Mesendoderm (in vitro differentiated cells): ENCODE measurements at regions not wholly inside any gene's neighbourhood (a gene's known extent, or its start where the extent isn't known, plus 50 kb on each side); places are given as distances from the start of the nearest gene placed in this dataset.

Experiments used
- DNase-seq: peaks from one replicate; pipeline ENCODE4 v3.0.0; 2013
- H2AK5ac ChIP-seq: 2 replicates; pipeline ENCODE4 v1.6.1; 2013; ENCODE audit warnings: low read length, inconsistent platforms
- H2BK120ac ChIP-seq: 2 replicates; pipeline ENCODE4 v1.6.1; 2013; ENCODE audit warnings: low read depth, mild to moderate bottlenecking, low read length, moderate library complexity, mixed read lengths
- H2BK15ac ChIP-seq: replicated peaks from 2 replicates; pipeline ENCODE4 v1.6.1; 2013; ENCODE audit warnings: low read depth, mild to moderate bottlenecking, moderate library complexity
- H2BK5ac ChIP-seq: 2 replicates; pipeline ENCODE4 v1.6.1; 2013; ENCODE audit warnings: low read length, inconsistent platforms
- H3K18ac ChIP-seq: 2 replicates; pipeline ENCODE4 v1.6.1; 2013; ENCODE audit warnings: mild to moderate bottlenecking, low read length, mixed read lengths
- H3K23ac ChIP-seq: one replicate; pipeline ENCODE4 v1.6.1; 2013; ENCODE audit warnings: low read length
- H3K27ac ChIP-seq: 2 replicates; pipeline ENCODE4 v1.5.1; 2013; ENCODE audit warnings: low read depth, mild to moderate bottlenecking, inconsistent platforms, low read length, moderate library complexity
- H3K27me3 ChIP-seq: 2 replicates; pipeline ENCODE4 v1.6.1; 2013; ENCODE audit warnings: low read length, control low read depth, mild to moderate bottlenecking, inconsistent platforms; ENCODE audit not compliant: insufficient read depth, poor library complexity
- H3K36me3 ChIP-seq: 2 replicates; pipeline ENCODE4 v1.6.1; 2013; ENCODE audit warnings: low read length, inconsistent platforms; ENCODE audit not compliant: control insufficient read depth, insufficient read depth
- H3K4ac ChIP-seq: one replicate; pipeline ENCODE4 v1.6.1; 2013; ENCODE audit warnings: low read depth, mild to moderate bottlenecking, low read length, moderate library complexity
- H3K4me1 ChIP-seq: 2 replicates; pipeline ENCODE4 v1.6.1; 2013; ENCODE audit warnings: low read depth, low read length, inconsistent platforms; ENCODE audit not compliant: control insufficient read depth
- H3K4me2 ChIP-seq: 2 replicates; pipeline ENCODE4 v1.6.1; 2013; ENCODE audit warnings: low read length
- H3K4me3 ChIP-seq: 2 replicates; pipeline ENCODE4 v1.5.1; 2013; ENCODE audit warnings: mild to moderate bottlenecking, low read length
- H3K56ac ChIP-seq: one replicate; pipeline ENCODE4 v1.6.1; 2013; ENCODE audit warnings: low read length
- H3K79me1 ChIP-seq: 2 replicates; pipeline ENCODE4 v1.6.1; 2013; ENCODE audit warnings: low read length, inconsistent platforms
- H3K79me2 ChIP-seq: 2 replicates; pipeline ENCODE4 v1.6.1; 2013; ENCODE audit warnings: mild to moderate bottlenecking, low read length; ENCODE audit not compliant: control insufficient read depth, insufficient read depth
- H3K9ac ChIP-seq: 2 replicates; pipeline ENCODE4 v1.6.1; 2013; ENCODE audit warnings: low read length, inconsistent platforms
- H4K5ac ChIP-seq: one replicate; pipeline ENCODE4 v1.6.1; 2013; ENCODE audit warnings: low read length
- H4K8ac ChIP-seq: one replicate; pipeline ENCODE4 v1.6.1; 2013; ENCODE audit warnings: low read depth, mild to moderate bottlenecking, control low read depth, low read length, moderate library complexity
- WGBS: extraction: QIAGEN DNeasy Blood & Tissue Kit; methylation state at CpG from one replicate; pipeline ENCODE4 v1.1.7; 2013; ENCODE audit warnings: low lambda C conversion rate, missing lambda C conversion rate; ENCODE audit not compliant: insufficient coverage; ENCODE audit errors: extremely low coverage; 5-methylcytosine and 5-hydroxymethylcytosine counted together

GRCh38 chr5:29001666-29002065 lies 1963.3 kb upstream of the CDH9 start:
- no peak overlapping the region for H2BK15ac ChIP-seq
- H4K8ac ChIP-seq = no peak overlapping the region
- H3K4me1 ChIP-seq = peaks cover 3% of the 10 kb centered on the region
- H3K27ac ChIP-seq = no peak overlapping the region
- peak; percentile 83 for DNase-seq
- H4K5ac ChIP-seq = no peak overlapping the region
- H3K23ac ChIP-seq = no peak overlapping the region
- no peaks in the 10 kb centered on the region for H3K27me3 ChIP-seq
- H3K4ac ChIP-seq = no peak overlapping the region
- H3K79me2 ChIP-seq = no peaks in the 10 kb centered on the region
- no peak overlapping the region for H3K4me3 ChIP-seq
- H3K4me2 ChIP-seq = no peak overlapping the region
- no peak overlapping the region for H2BK5ac ChIP-seq
- no CpG with 5 or more reads among the region's 3 CpGs for WGBS
- H2AK5ac ChIP-seq = peak overlapping the region; percentile 12
- no peak overlapping the region for H3K18ac ChIP-seq
- H3K9ac ChIP-seq = no peak overlapping the region
- H3K36me3 ChIP-seq = no peaks in the 10 kb centered on the region
- H3K56ac ChIP-seq = no peak overlapping the region
- no peaks in the 10 kb centered on the region for H3K79me1 ChIP-seq
- H2BK120ac ChIP-seq = peak overlapping the region; percentile 28

GRCh38 chr5:28984639-28985038 lies 1946.3 kb upstream of the CDH9 start:
- no peaks in the 10 kb centered on the region for H3K36me3 ChIP-seq

GRCh38 chr5:28975508-28975907 lies 1937.1 kb upstream of the CDH9 start:
- Histone ChIP-seq H2BK120ac (no peak overlapping the region), H3K4me1 (no peaks in the 10 kb centered on the region), H4K5ac (no peak overlapping the region), H3K27me3 (no peaks in the 10 kb centered on the region), H3K23ac (no peak overlapping the region), H3K56ac (no peak overlapping the region), H3K79me1 (no peaks in the 10 kb centered on the region), H3K27ac (no peak overlapping the region), H2AK5ac (no peak overlapping the region), H3K79me2 (no peaks in the 10 kb centered on the region), H4K8ac (no peak overlapping the region), H3K36me3 (no peaks in the 10 kb centered on the region), H3K4me2 (no peak overlapping the region), H3K4ac (no peak overlapping the region), H2BK5ac (no peak overlapping the region), H3K9ac (no peak overlapping the region), H2BK15ac (no peak overlapping the region), H3K18ac (no peak overlapping the region), H3K4me3 (no peak overlapping the region)
- WGBS = no CpG with 5 or more reads among the region's 2 CpGs
- DNase-seq = no peak

More at GRCh38 chr5:28984639-28985038, 1946.3 kb upstream of the CDH9 start:
- Histone ChIP-seq H4K8ac (no peak overlapping the region), H3K18ac (no peak overlapping the region), H4K5ac (no peak overlapping the region), H3K4me3 (no peak overlapping the region), H3K79me1 (no peaks in the 10 kb centered on the region), H2BK120ac (no peak overlapping the region), H2BK15ac (no peak overlapping the region), H3K79me2 (no peaks in the 10 kb centered on the region), H3K4me1 (no peaks in the 10 kb centered on the region), H3K27me3 (no peaks in the 10 kb centered on the region), H3K27ac (no peak overlapping the region), H3K4me2 (no peak overlapping the region), H3K23ac (no peak overlapping the region), H3K56ac (no peak overlapping the region), H3K9ac (no peak overlapping the region), H2AK5ac (no peak overlapping the region), H2BK5ac (no peak overlapping the region), H3K4ac (no peak overlapping the region)
- no CpG with 5 or more reads among the region's 2 CpGs for WGBS
- DNase-seq = no peak

- WGBS = no CpG with 5 or more reads among the region's 3 CpGs
- Histone ChIP-seq H3K4me1 (no peaks in the 10 kb centered on the region), H2BK15ac (no peak overlapping the region), H3K18ac (no peak overlapping the region), H3K27me3 (no peaks in the 10 kb centered on the region), H4K8ac (no peak overlapping the region), H3K4me3 (no peak overlapping the region), H3K4me2 (no peak overlapping the region), H2BK120ac (no peak overlapping the region), H2AK5ac (no peak overlapping the region), H2BK5ac (no peak overlapping the region), H4K5ac (no peak overlapping the region), H3K4ac (no peak overlapping the region), H3K9ac (no peak overlapping the region), H3K27ac (no peak overlapping the region), H3K79me2 (no peaks in the 10 kb centered on the region), H3K23ac (no peak overlapping the region), H3K79me1 (no peaks in the 10 kb centered on the region), H3K36me3 (no peaks in the 10 kb centered on the region), H3K56ac (no peak overlapping the region)
- peak; percentile 16 for DNase-seq
Measured at GRCh38 chr5:28967848-28968247, 1929.5 kb upstream of the CDH9 start.

- Histone ChIP-seq H3K9ac (no peak overlapping the region), H4K5ac (no peak overlapping the region), H2AK5ac (no peak overlapping the region), H3K4me2 (no peak overlapping the region), H2BK15ac (no peak overlapping the region), H3K56ac (no peak overlapping the region), H3K27ac (no peak overlapping the region), H3K79me2 (no peaks in the 10 kb centered on the region), H3K4me3 (no peak overlapping the region), H3K18ac (no peak overlapping the region), H4K8ac (no peak overlapping the region), H3K36me3 (no peaks in the 10 kb centered on the region), H3K27me3 (no peaks in the 10 kb centered on the region), H2BK5ac (no peak overlapping the region), H3K4me1 (no peaks in the 10 kb centered on the region), H3K79me1 (no peaks in the 10 kb centered on the region), H3K4ac (no peak overlapping the region), H2BK120ac (no peak overlapping the region), H3K23ac (no peak overlapping the region)
- no peak for DNase-seq
Measured at GRCh38 chr5:28961816-28962215, 1923.4 kb upstream of the CDH9 start.

GRCh38 chr5:28958581-28958980 lies 1920.2 kb upstream of the CDH9 start:
- H3K9ac ChIP-seq = no peak overlapping the region
- H3K23ac ChIP-seq = no peak overlapping the region
- H4K5ac ChIP-seq = no peak overlapping the region
- no peak overlapping the region for H2BK15ac ChIP-seq
- H2BK5ac ChIP-seq = no peak overlapping the region
- H3K79me2 ChIP-seq = no peaks in the 10 kb centered on the region
- no peaks in the 10 kb centered on the region for H3K79me1 ChIP-seq
- no CpG with 5 or more reads among the region's 2 CpGs for WGBS
- no peak for DNase-seq
- H3K27ac ChIP-seq = no peak overlapping the region
- H3K4me1 ChIP-seq = no peaks in the 10 kb centered on the region
- H3K18ac ChIP-seq = no peak overlapping the region
- no peak overlapping the region for H4K8ac ChIP-seq
- H3K56ac ChIP-seq = no peak overlapping the region
- no peak overlapping the region for H2BK120ac ChIP-seq
- no peak overlapping the region for H2AK5ac ChIP-seq
- H3K27me3 ChIP-seq = no peaks in the 10 kb centered on the region
- H3K4me2 ChIP-seq = no peak overlapping the region
- H3K4me3 ChIP-seq = no peak overlapping the region
- H3K4ac ChIP-seq = no peak overlapping the region
- H3K36me3 ChIP-seq = no peaks in the 10 kb centered on the region
